H9 (cell line): ENCODE measurements at regions not wholly inside any gene's neighbourhood (a gene's known extent, or its start where the extent isn't known, plus 50 kb on each side); places are given as distances from the start of the nearest gene placed in this dataset.

Experiments
- DNase-seq: peaks from one replicate; pipeline ENCODE4 v3.0.0-alpha.2; 2017
- H2AFZ ChIP-seq: one replicate; pipeline ENCODE4 v1.6.1; 2013; ENCODE audit warnings: mild to moderate bottlenecking, low read length, control low read depth, moderate library complexity
- H2AK5ac ChIP-seq: 2 replicates; pipeline ENCODE4 v1.6.1; 2013; ENCODE audit warnings: low read length, control low read depth, mixed read lengths; ENCODE audit not compliant: insufficient read length
- H2BK120ac ChIP-seq: one replicate; pipeline ENCODE4 v1.6.1; 2013; ENCODE audit warnings: low read depth, mild to moderate bottlenecking, low read length, control low read depth, inconsistent platforms; ENCODE audit not compliant: poor library complexity, severe bottlenecking
- H2BK12ac ChIP-seq: 2 replicates; pipeline ENCODE4 v1.6.1; 2013; ENCODE audit warnings: low read length, control low read depth, mixed read lengths, low read depth; ENCODE audit not compliant: insufficient read length
- H2BK15ac ChIP-seq: 2 replicates; pipeline ENCODE4 v1.6.1; 2013; ENCODE audit warnings: low read depth, low read length, control low read depth
- H2BK20ac ChIP-seq: one replicate; pipeline ENCODE4 v1.6.1; 2013; ENCODE audit warnings: low read depth, mild to moderate bottlenecking, low read length, control low read depth, inconsistent platforms; ENCODE audit not compliant: poor library complexity, severe bottlenecking
- H2BK5ac ChIP-seq: 2 replicates; pipeline ENCODE4 v1.6.1; 2013; ENCODE audit warnings: low read length, control low read depth, mixed read lengths; ENCODE audit not compliant: insufficient read length
- H3K14ac ChIP-seq: 2 replicates; pipeline ENCODE4 v1.6.1; 2013; ENCODE audit warnings: low read length, control low read depth; ENCODE audit not compliant: insufficient read depth
- H3K18ac ChIP-seq: 2 replicates; pipeline ENCODE4 v1.6.1; 2013; ENCODE audit warnings: low read depth, mild to moderate bottlenecking, mixed read lengths, low read length, control low read depth; ENCODE audit not compliant: insufficient read length
- H3K23ac ChIP-seq: 2 replicates; pipeline ENCODE4 v1.6.1; 2013; ENCODE audit warnings: low read length, control low read depth, mixed read lengths, low read depth; ENCODE audit not compliant: insufficient read length
- H3K23me2 ChIP-seq: 2 replicates; pipeline ENCODE4 v1.6.1; 2013; ENCODE audit warnings: low read depth, mild to moderate bottlenecking, mixed read lengths, low read length, control low read depth; ENCODE audit not compliant: insufficient read length, poor library complexity, severe bottlenecking
- H3K27ac ChIP-seq: 2 replicates; pipeline ENCODE4 v1.5.1; 2013; ENCODE audit warnings: low read length, control low read depth, mixed read lengths, low read depth; ENCODE audit not compliant: insufficient read length
- H3K27me3 ChIP-seq: 2 replicates; pipeline ENCODE4 v1.6.1; 2013; ENCODE audit warnings: low read length, control low read depth, inconsistent platforms; ENCODE audit not compliant: insufficient read depth
- H3K4ac ChIP-seq: 2 replicates; pipeline ENCODE4 v1.6.1; 2013; ENCODE audit warnings: low read depth, mild to moderate bottlenecking, control low read depth, inconsistent platforms, low read length, moderate library complexity
- H3K4me1 ChIP-seq: 2 replicates; pipeline ENCODE4 v1.6.1; 2013; ENCODE audit warnings: low read length, control low read depth, inconsistent platforms; ENCODE audit not compliant: insufficient read depth
- H3K4me2 ChIP-seq: 2 replicates; pipeline ENCODE4 v1.6.1; 2013; ENCODE audit warnings: low read length, control low read depth, mixed read lengths; ENCODE audit not compliant: insufficient read length, insufficient read depth
- H3K56ac ChIP-seq: 2 replicates; pipeline ENCODE4 v1.6.1; 2013; ENCODE audit warnings: low read depth, mild to moderate bottlenecking, mixed read lengths, low read length, control low read depth; ENCODE audit not compliant: insufficient read length
- H3K79me1 ChIP-seq: 2 replicates; pipeline ENCODE4 v1.6.1; 2013; ENCODE audit warnings: low read depth, mild to moderate bottlenecking, moderate library complexity, low read length, control low read depth, inconsistent platforms; ENCODE audit not compliant: insufficient read depth, poor library complexity, severe bottlenecking
- H3K79me2 ChIP-seq: 2 replicates; pipeline ENCODE4 v1.6.1; 2013; ENCODE audit warnings: low read length, control low read depth, inconsistent platforms; ENCODE audit not compliant: insufficient read depth
- H3K9ac ChIP-seq: 2 replicates; pipeline ENCODE4 v1.6.1; 2013; ENCODE audit warnings: low read length, control low read depth, mixed read lengths; ENCODE audit not compliant: insufficient read length; ENCODE audit errors: extremely low read depth
- H3K9me3 ChIP-seq: one replicate; pipeline ENCODE4 v1.6.1; 2013; ENCODE audit warnings: low read depth, low read length, inconsistent platforms; ENCODE audit not compliant: control insufficient read depth
- H3T11ph ChIP-seq: one replicate; pipeline ENCODE4 v1.6.1; 2013; ENCODE audit warnings: mild to moderate bottlenecking, low read length, control low read depth, inconsistent platforms
- H4K20me1 ChIP-seq: one replicate; pipeline ENCODE4 v1.6.1; 2013; ENCODE audit not compliant: control insufficient read depth, insufficient read length, insufficient read depth
- H4K5ac ChIP-seq: 2 replicates; pipeline ENCODE4 v1.6.1; 2013; ENCODE audit warnings: low read depth, mild to moderate bottlenecking, mixed read lengths, low read length, control low read depth; ENCODE audit not compliant: insufficient read length
- H4K8ac ChIP-seq: replicated peaks from 2 replicates; pipeline ENCODE4 v1.6.1; 2013; ENCODE audit warnings: low read length, control low read depth, mixed read lengths, low read depth; ENCODE audit not compliant: insufficient read length
- H4K91ac ChIP-seq: 2 replicates; pipeline ENCODE4 v1.6.1; 2013; ENCODE audit warnings: low read depth, mild to moderate bottlenecking, moderate library complexity, mixed read lengths, low read length, control low read depth; ENCODE audit not compliant: insufficient read length
- H3K27ac Mint-ChIP-seq, 3 experiments: 2 replicates in 2 of 3; 3 replicates in 1 of 3; pipeline ENCODE4 v1.8.0; 2020 to 2021; ENCODE audit warnings: mixed read lengths in 3 of 3, mild to moderate bottlenecking in 1 of 3, moderate library complexity in 1 of 3
- H3K27me3 Mint-ChIP-seq: 2 replicates; pipeline ENCODE4 v1.8.0; 2021; ENCODE audit warnings: low read depth, mild to moderate bottlenecking, moderate library complexity, mixed read lengths
- H3K36me3 Mint-ChIP-seq, 3 experiments: 2 replicates in 2 of 3; 3 replicates in 1 of 3; pipeline ENCODE4 v1.8.0; 2020 to 2021; ENCODE audit warnings: low read depth in 3 of 3, mixed read lengths in 3 of 3; ENCODE audit not compliant: insufficient read depth in 1 of 3
- H3K4me1 Mint-ChIP-seq, 2 experiments: 2 replicates each; pipeline ENCODE4 v1.8.0; 2020; ENCODE audit warnings: mixed read lengths in 2 of 2
- H3K4me3 Mint-ChIP-seq, 2 experiments: 2 replicates in 1 of 2; 3 replicates in 1 of 2; pipeline ENCODE4 v1.8.0; 2020 to 2021; ENCODE audit warnings: mild to moderate bottlenecking in 2 of 2, mixed read lengths in 2 of 2, moderate library complexity in 1 of 2
- H3K9me3 Mint-ChIP-seq, 2 experiments: 2 replicates in 1 of 2; 3 replicates in 1 of 2; pipeline ENCODE4 v1.8.0; 2020; ENCODE audit warnings: mild to moderate bottlenecking in 2 of 2, mixed read lengths in 2 of 2, moderate library complexity in 1 of 2
- WGBS: extraction: QIAGEN DNeasy Blood & Tissue Kit; methylation state at CpG from one replicate; pipeline ENCODE4 v1.1.7; 2013; ENCODE audit warnings: missing lambda C conversion rate, low lambda C conversion rate, mixed read lengths; ENCODE audit not compliant: insufficient read length; ENCODE audit errors: extremely low coverage; 5-methylcytosine and 5-hydroxymethylcytosine counted together
- TF ChIP-seq, protein P1 (sequence below): fragments of 200-600 bp; sonication (generic); conservative IDR thresholded peaks from 3 replicates; pipeline ENCODE4 v1.8.0; 2021; ENCODE audit warnings: antibody characterized with exemption, mild to moderate bottlenecking

- no peak overlapping the region for H3K4me3 Mint-ChIP-seq
- Histone ChIP-seq H2BK12ac (no peak overlapping the region), H3K14ac (no peak overlapping the region), H2BK120ac (no peak overlapping the region), H3K4me1 (no peaks in the 10 kb centered on the region), H3K27me3 (no peaks in the 10 kb centered on the region), H3T11ph (no peak overlapping the region), H3K4me2 (no peak overlapping the region), H3K79me1 (no peaks in the 10 kb centered on the region), H4K20me1 (no peaks in the 10 kb centered on the region), H4K8ac (no peak overlapping the region), H2BK20ac (no peak overlapping the region), H3K23me2 (no peaks in the 10 kb centered on the region), H3K56ac (no peak overlapping the region), H4K5ac (no peak overlapping the region), H2AFZ (no peak overlapping the region), H3K4ac (no peak overlapping the region), H3K9ac (no peak overlapping the region), H3K23ac (no peak overlapping the region), H2BK5ac (no peak overlapping the region), H2BK15ac (no peak overlapping the region), H2AK5ac (no peak overlapping the region), H3K79me2 (no peaks in the 10 kb centered on the region), H3K27ac (no peak overlapping the region), H3K9me3 (no peaks in the 10 kb centered on the region), H3K18ac (no peak overlapping the region), H4K91ac (no peak overlapping the region)
- no peaks in the 10 kb centered on the region for H3K27me3 Mint-ChIP-seq
- no peak for DNase-seq
- TF ChIP-seq, protein P1, sequence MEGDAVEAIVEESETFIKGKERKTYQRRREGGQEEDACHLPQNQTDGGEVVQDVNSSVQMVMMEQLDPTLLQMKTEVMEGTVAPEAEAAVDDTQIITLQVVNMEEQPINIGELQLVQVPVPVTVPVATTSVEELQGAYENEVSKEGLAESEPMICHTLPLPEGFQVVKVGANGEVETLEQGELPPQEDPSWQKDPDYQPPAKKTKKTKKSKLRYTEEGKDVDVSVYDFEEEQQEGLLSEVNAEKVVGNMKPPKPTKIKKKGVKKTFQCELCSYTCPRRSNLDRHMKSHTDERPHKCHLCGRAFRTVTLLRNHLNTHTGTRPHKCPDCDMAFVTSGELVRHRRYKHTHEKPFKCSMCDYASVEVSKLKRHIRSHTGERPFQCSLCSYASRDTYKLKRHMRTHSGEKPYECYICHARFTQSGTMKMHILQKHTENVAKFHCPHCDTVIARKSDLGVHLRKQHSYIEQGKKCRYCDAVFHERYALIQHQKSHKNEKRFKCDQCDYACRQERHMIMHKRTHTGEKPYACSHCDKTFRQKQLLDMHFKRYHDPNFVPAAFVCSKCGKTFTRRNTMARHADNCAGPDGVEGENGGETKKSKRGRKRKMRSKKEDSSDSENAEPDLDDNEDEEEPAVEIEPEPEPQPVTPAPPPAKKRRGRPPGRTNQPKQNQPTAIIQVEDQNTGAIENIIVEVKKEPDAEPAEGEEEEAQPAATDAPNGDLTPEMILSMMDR: no peak
- no CpG with 5 or more reads among the region's 5 CpGs for WGBS
- H3K9me3 Mint-ChIP-seq: no peaks in the 10 kb centered on the region; a peak in 2 of 5 replicates
- no peak overlapping the region for H3K27ac Mint-ChIP-seq
- H3K36me3 Mint-ChIP-seq: no peaks in the 10 kb centered on the region
- peaks cover 15% of the 10 kb centered on the region in 2 experiments for H3K4me1 Mint-ChIP-seq
Observed at GRCh38 chr6:19303383-19303782, 533.8 kb upstream of the ID4 start.
